K562 (cell line): ENCODE measurements at regions not wholly inside any gene's neighbourhood (a gene's known extent, or its start where the extent isn't known, plus 50 kb on each side); places are given as distances from the start of the nearest gene placed in this dataset.

Source experiments
- ATAC-seq: fragments of 200-7000 bp; cut with Tn5 transposase; 3 replicates; pipeline ENCODE4 v1.9.1; 2020; ENCODE audit warnings: moderate library complexity
- BruUV-seq: library from RNA; stranded (reverse); fragments of 400-500 nt; replicated peaks from 2 replicates; lab custom pipeline; 2021; lab: Mats Ljungman, UMichigan
- CTCF ChIA-PET: fragments of 300-600 bp; formaldehyde crosslinking; extraction: SDS; loops from one replicate; lab custom pipeline; 2021; ENCODE audit warnings: low intra/inter-chr PET ratio; lab: Yijun Ruan, JAX
- POLR2A ChIA-PET: fragments of 300-600, 350-650 bp; sonication (Branson Sonifier 250); formaldehyde crosslinking; extraction: SDS; loops from one replicate; lab custom pipeline; 2021; ENCODE audit warnings: antibody characterized with exemption, inconsistent platforms; lab: Yijun Ruan, JAX
- DNase-seq, 4 experiments: peaks; one replicate each; pipeline versions ENCODE4 v3.0.0 to v3.0.0-alpha.2; 2011 to 2018; ENCODE audit warnings: low spot score in 3 of 4, mixed read lengths in 3 of 4; ENCODE audit errors: extremely low read depth in 1 of 4
- FAIRE-seq: peaks from 2 replicates; lab custom pipeline; 2011; peaks lifted over from hg19 to GRCh38; lab: Jason Lieb, UNC
- H2AFZ ChIP-seq: 2 replicates; pipeline ENCODE4 v1.6.0; 2011; ENCODE audit warnings: low read depth, low read length, control low read depth, inconsistent platforms
- H3K27ac ChIP-seq: fragments of 200-600 bp; 3 replicates; pipeline ENCODE4 v1.8.0; 2011; ENCODE audit warnings: low read depth, mild to moderate bottlenecking, control low read depth, inconsistent platforms, low read length, moderate library complexity, mixed read lengths; ENCODE audit errors: extremely low read depth
- H3K27me3 ChIP-seq, 2 experiments: fragments of 300-600 bp in 1 of 2; 2 replicates in 1 of 2; 3 replicates in 1 of 2; pipeline versions ENCODE4 v1.6.0 to v1.8.0; 2011; ENCODE audit warnings: inconsistent platforms in 2 of 2, low read length in 2 of 2, mild to moderate bottlenecking in 1 of 2, mixed read lengths in 1 of 2, moderate library complexity in 1 of 2; ENCODE audit not compliant: control insufficient read depth in 2 of 2, insufficient read depth in 2 of 2
- H3K36me3 ChIP-seq: fragments of 300-600 bp; 3 replicates; pipeline ENCODE4 v1.8.0; 2011; ENCODE audit warnings: mild to moderate bottlenecking, low read length, inconsistent platforms; ENCODE audit not compliant: control insufficient read depth, insufficient read depth
- H3K4me1 ChIP-seq, 2 experiments: fragments of 200-600 bp in 1 of 2; replicated peaks in 1 of 2; 2 replicates in 1 of 2; 3 replicates in 1 of 2; pipeline versions ENCODE4 v1.5.1 to v1.8.0; 2011; ENCODE audit warnings: inconsistent platforms in 2 of 2, low read length in 2 of 2, mild to moderate bottlenecking in 1 of 2, mixed read lengths in 1 of 2, moderate library complexity in 1 of 2; ENCODE audit not compliant: control insufficient read depth in 2 of 2, insufficient read depth in 2 of 2
- H3K4me2 ChIP-seq: 2 replicates; pipeline ENCODE4 v1.6.1; 2011; ENCODE audit warnings: low read length, control low read depth, inconsistent platforms, mixed read lengths; ENCODE audit not compliant: insufficient read depth
- H3K4me3 ChIP-seq: fragments of 200-600 bp; sonication (generic), shearing (Covaris generic); 2 replicates; pipeline ENCODE4 v1.5.1; 2016; ENCODE audit warnings: control low read depth, inconsistent platforms
- H3K79me2 ChIP-seq: fragments of 200-600 bp; 3 replicates; pipeline ENCODE4 v1.8.0; 2011; ENCODE audit warnings: low read length, inconsistent platforms; ENCODE audit not compliant: control insufficient read depth, insufficient read depth
- H3K9ac ChIP-seq, 2 experiments: 2 replicates each; pipeline versions ENCODE4 v1.6.0 to v1.6.1; 2011; ENCODE audit warnings: low read depth in 2 of 2, low read length in 2 of 2, control low read depth in 1 of 2, inconsistent platforms in 1 of 2, mild to moderate bottlenecking in 1 of 2, mixed read lengths in 1 of 2; ENCODE audit not compliant: insufficient read depth in 1 of 2
- H3K9me1 ChIP-seq: one replicate; pipeline ENCODE4 v1.6.0; 2011; ENCODE audit warnings: inconsistent platforms, mild to moderate bottlenecking, low read length, moderate library complexity; ENCODE audit not compliant: control insufficient read depth, insufficient read depth
- H3K9me3 ChIP-seq: replicated peaks from 2 replicates; pipeline ENCODE4 v1.5.1; 2011; ENCODE audit warnings: low read depth, low read length, inconsistent platforms; ENCODE audit not compliant: control insufficient read depth, insufficient read depth
- H4K20me1 ChIP-seq: replicated peaks from 2 replicates; pipeline ENCODE4 v1.6.1; 2011; ENCODE audit warnings: low read length, inconsistent platforms, mixed read lengths; ENCODE audit not compliant: control insufficient read depth, insufficient read depth
- LCOR ChIP-seq: sonication (generic); formaldehyde crosslinking; IDR thresholded peaks from 2 replicates; pipeline ENCODE4 v1.8.0; 2022; ENCODE audit warnings: mild to moderate bottlenecking, missing genetic modification reagents
- WGBS: fragments of 100-300 bp; shearing (Covaris generic); methylation state at CpG from one replicate; pipeline ENCODE4 v1.1.6; 2016; ENCODE audit warnings: low coverage, mixed read lengths; ENCODE audit not compliant: insufficient coverage; ENCODE audit errors: missing lambda C conversion rate; 5-methylcytosine and 5-hydroxymethylcytosine counted together
- in situ Hi-C: fragments of 300-500 bp; cut with MboI; formaldehyde crosslinking; loops from 4 replicates; pipeline ENCODE4 v1.15.0; 2018; ENCODE audit warnings: inconsistent platforms, mixed read lengths
- intact Hi-C: fragments of 100-400 bp; cut with micrococcal nuclease; formaldehyde crosslinking; loops from 2 replicates; pipeline ENCODE4 v1.14.2; 2022
- TF ChIP-seq, protein P1 (sequence below), 3 experiments: IDR thresholded peaks in 2 of 3; conservative IDR thresholded peaks in 1 of 3; 2 replicates each; pipeline ENCODE4 v1.5.1; 2011 to 2012; ENCODE audit warnings: low read length in 3 of 3, mild to moderate bottlenecking in 3 of 3, control low read depth in 2 of 3, improper control_type of control experiment in 1 of 3, inconsistent platforms in 1 of 3, low read depth in 1 of 3, mixed read lengths in 1 of 3, moderate library complexity in 1 of 3; ENCODE audit not compliant: insufficient read depth in 2 of 3

DNA sequence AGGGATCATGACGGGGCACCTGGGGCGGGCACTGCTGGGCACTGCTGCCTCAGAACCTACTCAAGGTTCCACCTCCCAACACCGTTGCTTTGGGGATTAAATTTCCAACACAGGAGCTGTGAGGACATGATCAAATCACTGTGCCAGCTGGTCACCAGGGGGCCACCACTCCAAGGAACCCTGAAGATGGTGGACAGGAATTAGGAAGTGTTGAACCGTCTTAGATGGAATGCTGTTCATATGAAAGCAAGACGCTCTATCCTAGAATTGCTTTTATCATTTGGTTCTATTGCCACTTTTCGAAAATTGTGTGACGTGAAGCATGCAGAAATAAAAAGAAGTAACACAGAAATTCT, 140.3 kb downstream of the DLL1 start:
- H2AFZ ChIP-seq: no peak overlapping the region
- peaks cover 0 to 20% of the 10 kb centered on the region in 2 experiments; a peak in 3 of 5 replicates for H3K4me1 ChIP-seq
- ChIA-PET POLR2A (interaction anchor here (0.6 kb wide), 1 partner anchor 187 kb away, joined by 4 read pairs; no protein-coding TSS in a partner anchor), CTCF (no interaction called here)
- DNase-seq (no peak), ATAC-seq (no peak), FAIRE-seq (no peak)
- peaks cover 25 to 66% of the 10 kb centered on the region in 2 experiments; a peak in 4 of 5 replicates for H3K27me3 ChIP-seq
- H3K4me2 ChIP-seq: no peak overlapping the region
- in situ Hi-C loops: no loop called here
- TF ChIP-seq, protein P1, sequence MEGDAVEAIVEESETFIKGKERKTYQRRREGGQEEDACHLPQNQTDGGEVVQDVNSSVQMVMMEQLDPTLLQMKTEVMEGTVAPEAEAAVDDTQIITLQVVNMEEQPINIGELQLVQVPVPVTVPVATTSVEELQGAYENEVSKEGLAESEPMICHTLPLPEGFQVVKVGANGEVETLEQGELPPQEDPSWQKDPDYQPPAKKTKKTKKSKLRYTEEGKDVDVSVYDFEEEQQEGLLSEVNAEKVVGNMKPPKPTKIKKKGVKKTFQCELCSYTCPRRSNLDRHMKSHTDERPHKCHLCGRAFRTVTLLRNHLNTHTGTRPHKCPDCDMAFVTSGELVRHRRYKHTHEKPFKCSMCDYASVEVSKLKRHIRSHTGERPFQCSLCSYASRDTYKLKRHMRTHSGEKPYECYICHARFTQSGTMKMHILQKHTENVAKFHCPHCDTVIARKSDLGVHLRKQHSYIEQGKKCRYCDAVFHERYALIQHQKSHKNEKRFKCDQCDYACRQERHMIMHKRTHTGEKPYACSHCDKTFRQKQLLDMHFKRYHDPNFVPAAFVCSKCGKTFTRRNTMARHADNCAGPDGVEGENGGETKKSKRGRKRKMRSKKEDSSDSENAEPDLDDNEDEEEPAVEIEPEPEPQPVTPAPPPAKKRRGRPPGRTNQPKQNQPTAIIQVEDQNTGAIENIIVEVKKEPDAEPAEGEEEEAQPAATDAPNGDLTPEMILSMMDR (IDR thresholded peaks at IDR 0.05 in 2 of 3, conservative IDR thresholded peaks at IDR 0.05 in 1 of 3; ENCODE audit: insufficient read depth in 2 of 3, low read depth in 1 of 3, low read length in 3 of 3): 0 out of 6 replicates have a peak, but pooled peaks of 1 of the 3 experiments have one; percentile 10
- no peak for TF ChIP-seq LCOR (CRISPR knock-in tag)
- no peaks in the 10 kb centered on the region for H3K79me2 ChIP-seq
- H3K36me3 ChIP-seq: no peaks in the 10 kb centered on the region
- H3K9me3 ChIP-seq: no peaks in the 10 kb centered on the region
- peaks cover 3% of the 10 kb centered on the region; the same call in 1 of the 2 replicates for H4K20me1 ChIP-seq
- no peak overlapping the region for H3K27ac ChIP-seq
- intact Hi-C loops: no loop called here
- no peak overlapping the region for H3K4me3 ChIP-seq
- no peak overlapping the region for H3K9ac ChIP-seq
- WGBS: under 1% methylated on average over 7 of the region's 7 CpGs
- H3K9me1 ChIP-seq: peaks cover 5% of the 10 kb centered on the region
- no TSS peak for BruUV-seq
